ENCODE measurements at regions not wholly inside any gene's neighbourhood (a gene's known extent, or its start where the extent isn't known, plus 50 kb on each side); places are given as distances from the start of the nearest gene placed in this dataset.

DNA sequence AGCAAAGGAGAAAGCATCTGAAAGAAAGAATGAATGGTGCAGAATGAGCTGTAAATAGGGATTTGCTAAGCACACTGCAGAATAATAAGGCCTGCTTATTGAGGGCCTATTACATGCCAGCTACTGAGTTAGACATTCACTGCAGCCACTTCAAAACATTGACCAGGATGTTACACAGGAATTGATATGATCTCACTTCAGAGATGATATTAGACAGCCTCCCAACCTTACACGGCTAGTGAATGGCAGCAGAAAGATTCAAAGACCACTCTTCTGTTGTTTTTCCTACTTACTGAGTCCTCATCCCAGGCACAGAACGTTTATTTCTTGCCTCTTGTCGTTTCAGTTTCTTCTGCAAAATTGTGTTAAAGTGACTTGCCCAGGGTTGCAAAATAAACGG is 1209.9 kb upstream of the WWC1 start:
- Histone ChIP-seq H3K79me2 (replicated peaks; ENCODE audit: insufficient read depth, low read length) (no peaks in the 10 kb centered on the region), H3K27ac (ENCODE audit: low read length) (no peak overlapping the region), H2AFZ (ENCODE audit: low read depth, low read length) (no peak overlapping the region), H3K4me3 (ENCODE audit: low read length) (no peak overlapping the region), H3K9me3 (ENCODE audit: low read length) (no peaks in the 10 kb centered on the region), H3F3A (ENCODE audit: insufficient read depth, low read length, poor library complexity, severe bottlenecking) (no peaks in the 10 kb centered on the region), H3K4me2 (ENCODE audit: low read length) (no peak overlapping the region), H3K9ac (ENCODE audit: low read length) (no peak overlapping the region), H4K20me1 (ENCODE audit: insufficient read depth) (no peaks in the 10 kb centered on the region), H3K36me3 (ENCODE audit: insufficient read depth, low read length) (no peaks in the 10 kb centered on the region), H3K9me2 (ENCODE audit: insufficient read depth, low read length) (no peaks in the 10 kb centered on the region), H3K27me3 (ENCODE audit: insufficient read depth, low read depth, low read length) (no peaks in the 10 kb centered on the region)
- TF ChIP-seq EZH2 (IDR thresholded peaks at IDR 0.05; ENCODE audit: borderline replicate concordance, insufficient read depth, low read length, poor library complexity, severe bottlenecking) (no peak), MXI1 (conservative IDR thresholded peaks at IDR 0.05; ENCODE audit: poor library complexity, severe bottlenecking) (no peak), SMC3 (conservative IDR thresholded peaks at IDR 0.05; ENCODE audit: poor library complexity) (no peak), EP300 (conservative IDR thresholded peaks at IDR 0.05; ENCODE audit: poor library complexity, severe bottlenecking) (no peak), POLR2AphosphoS5 (IDR thresholded peaks at IDR 0.05) (no peak), TAF1 (IDR thresholded peaks at IDR 0.05; ENCODE audit: low read depth) (no peak), RAD21 (conservative IDR thresholded peaks at IDR 0.05) (no peak)
- TF ChIP-seq, protein P1, sequence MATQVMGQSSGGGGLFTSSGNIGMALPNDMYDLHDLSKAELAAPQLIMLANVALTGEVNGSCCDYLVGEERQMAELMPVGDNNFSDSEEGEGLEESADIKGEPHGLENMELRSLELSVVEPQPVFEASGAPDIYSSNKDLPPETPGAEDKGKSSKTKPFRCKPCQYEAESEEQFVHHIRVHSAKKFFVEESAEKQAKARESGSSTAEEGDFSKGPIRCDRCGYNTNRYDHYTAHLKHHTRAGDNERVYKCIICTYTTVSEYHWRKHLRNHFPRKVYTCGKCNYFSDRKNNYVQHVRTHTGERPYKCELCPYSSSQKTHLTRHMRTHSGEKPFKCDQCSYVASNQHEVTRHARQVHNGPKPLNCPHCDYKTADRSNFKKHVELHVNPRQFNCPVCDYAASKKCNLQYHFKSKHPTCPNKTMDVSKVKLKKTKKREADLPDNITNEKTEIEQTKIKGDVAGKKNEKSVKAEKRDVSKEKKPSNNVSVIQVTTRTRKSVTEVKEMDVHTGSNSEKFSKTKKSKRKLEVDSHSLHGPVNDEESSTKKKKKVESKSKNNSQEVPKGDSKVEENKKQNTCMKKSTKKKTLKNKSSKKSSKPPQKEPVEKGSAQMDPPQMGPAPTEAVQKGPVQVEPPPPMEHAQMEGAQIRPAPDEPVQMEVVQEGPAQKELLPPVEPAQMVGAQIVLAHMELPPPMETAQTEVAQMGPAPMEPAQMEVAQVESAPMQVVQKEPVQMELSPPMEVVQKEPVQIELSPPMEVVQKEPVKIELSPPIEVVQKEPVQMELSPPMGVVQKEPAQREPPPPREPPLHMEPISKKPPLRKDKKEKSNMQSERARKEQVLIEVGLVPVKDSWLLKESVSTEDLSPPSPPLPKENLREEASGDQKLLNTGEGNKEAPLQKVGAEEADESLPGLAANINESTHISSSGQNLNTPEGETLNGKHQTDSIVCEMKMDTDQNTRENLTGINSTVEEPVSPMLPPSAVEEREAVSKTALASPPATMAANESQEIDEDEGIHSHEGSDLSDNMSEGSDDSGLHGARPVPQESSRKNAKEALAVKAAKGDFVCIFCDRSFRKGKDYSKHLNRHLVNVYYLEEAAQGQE (IDR thresholded peaks at IDR 0.05; ENCODE audit: borderline replicate concordance), result no peak
- TF ChIP-seq, protein P2, sequence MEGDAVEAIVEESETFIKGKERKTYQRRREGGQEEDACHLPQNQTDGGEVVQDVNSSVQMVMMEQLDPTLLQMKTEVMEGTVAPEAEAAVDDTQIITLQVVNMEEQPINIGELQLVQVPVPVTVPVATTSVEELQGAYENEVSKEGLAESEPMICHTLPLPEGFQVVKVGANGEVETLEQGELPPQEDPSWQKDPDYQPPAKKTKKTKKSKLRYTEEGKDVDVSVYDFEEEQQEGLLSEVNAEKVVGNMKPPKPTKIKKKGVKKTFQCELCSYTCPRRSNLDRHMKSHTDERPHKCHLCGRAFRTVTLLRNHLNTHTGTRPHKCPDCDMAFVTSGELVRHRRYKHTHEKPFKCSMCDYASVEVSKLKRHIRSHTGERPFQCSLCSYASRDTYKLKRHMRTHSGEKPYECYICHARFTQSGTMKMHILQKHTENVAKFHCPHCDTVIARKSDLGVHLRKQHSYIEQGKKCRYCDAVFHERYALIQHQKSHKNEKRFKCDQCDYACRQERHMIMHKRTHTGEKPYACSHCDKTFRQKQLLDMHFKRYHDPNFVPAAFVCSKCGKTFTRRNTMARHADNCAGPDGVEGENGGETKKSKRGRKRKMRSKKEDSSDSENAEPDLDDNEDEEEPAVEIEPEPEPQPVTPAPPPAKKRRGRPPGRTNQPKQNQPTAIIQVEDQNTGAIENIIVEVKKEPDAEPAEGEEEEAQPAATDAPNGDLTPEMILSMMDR (IDR thresholded peaks at IDR 0.05; ENCODE audit: poor library complexity, severe bottlenecking), result no peak

- no peak overlapping the region for H2AFZ ChIP-seq (ENCODE audit: low read depth, low read length)
- H3K4me2 ChIP-seq (ENCODE audit: low read length), result no peak overlapping the region
Measured at GRCh38 chr5:167096816-167097215, 1194.6 kb upstream of the WWC1 start.

More at GRCh38 chr5:167096816-167097215, 1194.6 kb upstream of the WWC1 start:
- no peaks in the 10 kb centered on the region for H3F3A ChIP-seq (ENCODE audit: insufficient read depth, low read length, poor library complexity, severe bottlenecking)
- H3K27me3 ChIP-seq (ENCODE audit: insufficient read depth, low read depth, low read length), result no peaks in the 10 kb centered on the region
- H3K9me3 ChIP-seq (ENCODE audit: low read length), result no peaks in the 10 kb centered on the region
- no peak overlapping the region for H3K9ac ChIP-seq (ENCODE audit: low read length)
- H3K79me2 ChIP-seq (replicated peaks; ENCODE audit: insufficient read depth, low read length), result no peaks in the 10 kb centered on the region
- no peak overlapping the region for H3K27ac ChIP-seq (ENCODE audit: low read length)
- H3K9me2 ChIP-seq (ENCODE audit: insufficient read depth, low read length), result no peaks in the 10 kb centered on the region
- TF ChIP-seq SMC3 (conservative IDR thresholded peaks at IDR 0.05; ENCODE audit: poor library complexity) (no peak), MXI1 (conservative IDR thresholded peaks at IDR 0.05; ENCODE audit: poor library complexity, severe bottlenecking) (no peak), RAD21 (conservative IDR thresholded peaks at IDR 0.05) (no peak), TAF1 (IDR thresholded peaks at IDR 0.05; ENCODE audit: low read depth) (no peak), POLR2AphosphoS5 (IDR thresholded peaks at IDR 0.05) (no peak), EZH2 (IDR thresholded peaks at IDR 0.05; ENCODE audit: borderline replicate concordance, insufficient read depth, low read length, poor library complexity, severe bottlenecking) (no peak), EP300 (conservative IDR thresholded peaks at IDR 0.05; ENCODE audit: poor library complexity, severe bottlenecking) (no peak)
- TF ChIP-seq, protein P2 (IDR thresholded peaks at IDR 0.05; ENCODE audit: poor library complexity, severe bottlenecking), result no peak
- TF ChIP-seq, protein P1 (IDR thresholded peaks at IDR 0.05; ENCODE audit: borderline replicate concordance), result no peak
- no peak overlapping the region for H3K4me3 ChIP-seq (ENCODE audit: low read length)
- H4K20me1 ChIP-seq (ENCODE audit: insufficient read depth), result no peaks in the 10 kb centered on the region
- no peaks in the 10 kb centered on the region for H3K36me3 ChIP-seq (ENCODE audit: insufficient read depth, low read length)
